Astrocyte (in vitro differentiated cells and primary cell): ENCODE measurements at regions not wholly inside any gene's neighbourhood (a gene's known extent, or its start where the extent isn't known, plus 50 kb on each side); places are given as distances from the start of the nearest gene placed in this dataset.

ENCODE experiments used
- DNase-seq: peaks from one replicate; pipeline ENCODE4 v3.0.0-alpha.2; 2010; ENCODE audit warnings: low read depth
- FAIRE-seq: peaks from 2 replicates; lab custom pipeline; 2011; peaks lifted over from hg19 to GRCh38; lab: Jason Lieb, UNC
- H2AFZ ChIP-seq: 2 replicates; pipeline ENCODE4 v1.6.0; 2012; ENCODE audit warnings: low read depth, low read length, inconsistent platforms
- H3K27ac ChIP-seq: 2 replicates; pipeline ENCODE4 v1.5.1; 2011; ENCODE audit warnings: low read depth, low read length, inconsistent platforms
- H3K27me3 ChIP-seq: 2 replicates; pipeline ENCODE4 v1.6.0; 2011; ENCODE audit warnings: low read length, inconsistent platforms; ENCODE audit not compliant: insufficient read depth
- H3K36me3 ChIP-seq: 2 replicates; pipeline ENCODE4 v1.5.1; 2011; ENCODE audit warnings: low read length, inconsistent platforms; ENCODE audit not compliant: insufficient read depth
- H3K4me1 ChIP-seq: 2 replicates; pipeline ENCODE4 v1.5.1; 2011; ENCODE audit warnings: low read length, inconsistent platforms; ENCODE audit not compliant: insufficient read depth
- H3K4me2 ChIP-seq: 2 replicates; pipeline ENCODE4 v1.6.0; 2012; ENCODE audit warnings: low read length, inconsistent platforms
- H3K4me3 ChIP-seq: 2 replicates; pipeline ENCODE4 v1.5.1; 2011; ENCODE audit warnings: low read depth, mild to moderate bottlenecking, low read length, inconsistent platforms; ENCODE audit not compliant: insufficient read depth
- H3K79me2 ChIP-seq: 2 replicates; pipeline ENCODE4 v1.6.0; 2012; ENCODE audit warnings: mild to moderate bottlenecking, low read length, inconsistent platforms; ENCODE audit not compliant: insufficient read depth
- H3K9ac ChIP-seq: 2 replicates; pipeline ENCODE4 v1.6.0; 2012; ENCODE audit warnings: mild to moderate bottlenecking, low read length, inconsistent platforms
- H3K9me3 ChIP-seq: 2 replicates; pipeline ENCODE4 v1.5.1; 2012; ENCODE audit warnings: low read depth, mild to moderate bottlenecking, low read length, inconsistent platforms; ENCODE audit not compliant: insufficient read depth
- H4K20me1 ChIP-seq: 2 replicates; pipeline ENCODE4 v1.6.0; 2012; ENCODE audit warnings: low read length, inconsistent platforms; ENCODE audit not compliant: insufficient read depth
- H3K27ac Mint-ChIP-seq: one replicate; pipeline ENCODE4 v1.8.0; 2021; ENCODE audit warnings: mild to moderate bottlenecking, mixed read lengths; ENCODE audit not compliant: unreplicated experiment
- H3K27me3 Mint-ChIP-seq: one replicate; pipeline ENCODE4 v1.8.0; 2021; ENCODE audit warnings: low read depth, mixed read lengths; ENCODE audit not compliant: unreplicated experiment
- H3K36me3 Mint-ChIP-seq: one replicate; pipeline ENCODE4 v1.8.0; 2021; ENCODE audit warnings: low read depth, mixed read lengths; ENCODE audit not compliant: unreplicated experiment
- H3K4me1 Mint-ChIP-seq: one replicate; pipeline ENCODE4 v1.8.0; 2021; ENCODE audit warnings: low read depth, mixed read lengths; ENCODE audit not compliant: unreplicated experiment
- H3K4me3 Mint-ChIP-seq: one replicate; pipeline ENCODE4 v1.8.0; 2021; ENCODE audit warnings: mild to moderate bottlenecking, moderate library complexity, mixed read lengths; ENCODE audit not compliant: unreplicated experiment
- H3K9me3 Mint-ChIP-seq: one replicate; pipeline ENCODE4 v1.8.0; 2021; ENCODE audit warnings: mild to moderate bottlenecking, mixed read lengths; ENCODE audit not compliant: unreplicated experiment
- CTCF ChIP-seq: IDR thresholded peaks from 2 replicates; pipeline ENCODE4 v1.5.1; 2011; ENCODE audit warnings: low read depth, mild to moderate bottlenecking, inconsistent platforms, low read length, moderate library complexity; ENCODE audit not compliant: insufficient read depth
- EZH2 ChIP-seq: IDR thresholded peaks from 2 replicates; pipeline ENCODE4 v1.6.1; 2012; ENCODE audit warnings: mild to moderate bottlenecking, low read length, inconsistent platforms; ENCODE audit not compliant: insufficient read depth

GRCh38 chr5:163604013-163604412 lies 98.6 kb downstream of the MAT2B start:
- FAIRE-seq = no peak

GRCh38 chr5:163607256-163607655 lies 101.8 kb downstream of the MAT2B start:
- DNase-seq (no peak), FAIRE-seq (no peak)
- Mint-ChIP-seq H3K27me3 (no peaks in the 10 kb centered on the region), H3K36me3 (no peaks in the 10 kb centered on the region), H3K4me3 (no peak overlapping the region), H3K4me1 (no peaks in the 10 kb centered on the region), H3K9me3 (peaks cover 3% of the 10 kb centered on the region), H3K27ac (no peak overlapping the region)
- no peak for TF ChIP-seq CTCF
- no peak for TF ChIP-seq EZH2
- no peak overlapping the region for H3K4me3 ChIP-seq
- H3K27ac ChIP-seq = no peak overlapping the region
- no peak overlapping the region for H3K4me2 ChIP-seq
- H3K9me3 ChIP-seq = no peaks in the 10 kb centered on the region
- no peaks in the 10 kb centered on the region for H3K4me1 ChIP-seq
- no peak overlapping the region for H3K9ac ChIP-seq
- H3K27me3 ChIP-seq = no peaks in the 10 kb centered on the region
- no peaks in the 10 kb centered on the region for H3K79me2 ChIP-seq
- no peak overlapping the region for H2AFZ ChIP-seq
- H3K36me3 ChIP-seq = no peaks in the 10 kb centered on the region
- H4K20me1 ChIP-seq = no peaks in the 10 kb centered on the region

More at GRCh38 chr5:163604013-163604412, 98.6 kb downstream of the MAT2B start:
- Histone ChIP-seq H3K4me2 (no peak overlapping the region), H3K4me1 (no peaks in the 10 kb centered on the region), H4K20me1 (no peaks in the 10 kb centered on the region), H2AFZ (no peak overlapping the region), H3K9me3 (no peaks in the 10 kb centered on the region), H3K79me2 (no peaks in the 10 kb centered on the region), H3K27ac (no peak overlapping the region), H3K4me3 (no peak overlapping the region), H3K9ac (no peak overlapping the region), H3K36me3 (no peaks in the 10 kb centered on the region), H3K27me3 (no peaks in the 10 kb centered on the region)
- Mint-ChIP-seq H3K27me3 (no peaks in the 10 kb centered on the region), H3K9me3 (peaks cover 3% of the 10 kb centered on the region), H3K4me1 (no peaks in the 10 kb centered on the region), H3K4me3 (no peak overlapping the region), H3K27ac (no peak overlapping the region), H3K36me3 (no peaks in the 10 kb centered on the region)
- TF ChIP-seq EZH2 = no peak
- TF ChIP-seq CTCF = no peak
- no peak for DNase-seq

GRCh38 chr5:163608621-163609020 lies 103.2 kb downstream of the MAT2B start:
- no peaks in the 10 kb centered on the region for H3K36me3 ChIP-seq
- H3K79me2 ChIP-seq = no peaks in the 10 kb centered on the region
- H4K20me1 ChIP-seq = no peaks in the 10 kb centered on the region
- H3K27ac Mint-ChIP-seq = no peak overlapping the region
- no peak overlapping the region for H3K9ac ChIP-seq
- H3K4me3 Mint-ChIP-seq = no peak overlapping the region
- H3K27me3 ChIP-seq = no peaks in the 10 kb centered on the region
- H3K27me3 Mint-ChIP-seq = peaks cover 7% of the 10 kb centered on the region
- DNase-seq = no peak
- H3K9me3 ChIP-seq = no peaks in the 10 kb centered on the region
- no peak overlapping the region for H2AFZ ChIP-seq
- no peak overlapping the region for H3K4me3 ChIP-seq
- no peaks in the 10 kb centered on the region for H3K4me1 ChIP-seq
- H3K4me2 ChIP-seq = no peak overlapping the region
- H3K9me3 Mint-ChIP-seq = no peaks in the 10 kb centered on the region
- TF ChIP-seq EZH2 (no peak), CTCF (no peak)
- no peak overlapping the region for H3K27ac ChIP-seq
- H3K4me1 Mint-ChIP-seq = no peaks in the 10 kb centered on the region
- no peak for FAIRE-seq
- H3K36me3 Mint-ChIP-seq = no peaks in the 10 kb centered on the region
